ENCODE measurements at regions not wholly inside any gene's neighbourhood (a gene's known extent, or its start where the extent isn't known, plus 50 kb on each side); places are given as distances from the start of the nearest gene placed in this dataset.

- Histone ChIP-seq H3K36me3 (no peaks in the 10 kb centered on the region), H3K27ac (no peak overlapping the region), H3K9me3 (no peaks in the 10 kb centered on the region), H3K4me3 (no peak overlapping the region), H3K4me1 (no peaks in the 10 kb centered on the region), H3K27me3 (no peaks in the 10 kb centered on the region)
- ATAC-seq, result no peak
- intact Hi-C loops (cut with DNase I), result no loop called here
- 29% methylated on average over 2 of the region's 2 CpGs for WGBS (ENCODE audit: insufficient coverage, low coverage, low lambda C conversion rate, missing lambda C conversion rate)
- no peak for TF ChIP-seq POLR2A (IDR thresholded peaks at IDR 0.05)
- TF ChIP-seq CTCF (IDR thresholded peaks at IDR 0.05), result no peak
- DNase-seq, result no peak
These were observed 484.4 kb downstream of the CMPK2 start for GRCh38 chr2:6381326-6381725.

- Histone ChIP-seq H3K4me1 (no peaks in the 10 kb centered on the region), H3K9me3 (no peaks in the 10 kb centered on the region), H3K36me3 (no peaks in the 10 kb centered on the region), H3K27me3 (no peaks in the 10 kb centered on the region), H3K27ac (no peak overlapping the region), H3K4me3 (no peak overlapping the region)
- intact Hi-C loops (cut with DNase I), result no loop called here
- TF ChIP-seq POLR2A (IDR thresholded peaks at IDR 0.05), result no peak
- TF ChIP-seq CTCF (IDR thresholded peaks at IDR 0.05), result no peak
- ATAC-seq (no peak), DNase-seq (no peak)
- WGBS (ENCODE audit: insufficient coverage, low coverage, low lambda C conversion rate, missing lambda C conversion rate), result 49% methylated on average over 4 of the region's 4 CpGs
These were observed 481.4 kb downstream of the CMPK2 start for GRCh38 chr2:6384341-6384740.

GRCh38 chr2:6392354-6392753 lies 473.4 kb downstream of the CMPK2 start:
- Histone ChIP-seq H3K9me3 (no peaks in the 10 kb centered on the region), H3K4me1 (no peaks in the 10 kb centered on the region), H3K4me3 (no peak overlapping the region), H3K27ac (no peak overlapping the region), H3K36me3 (no peaks in the 10 kb centered on the region), H3K27me3 (no peaks in the 10 kb centered on the region)
- no peak for TF ChIP-seq POLR2A (IDR thresholded peaks at IDR 0.05)
- TF ChIP-seq CTCF (IDR thresholded peaks at IDR 0.05), result no peak
- no peak for ATAC-seq
- 67% methylated on average over 10 of the region's 10 CpGs for WGBS (ENCODE audit: insufficient coverage, low coverage, low lambda C conversion rate, missing lambda C conversion rate)
- intact Hi-C loops (cut with DNase I), result no loop called here
- no peak for DNase-seq

- H3K36me3 ChIP-seq, result no peaks in the 10 kb centered on the region
- H3K9me3 ChIP-seq, result no peaks in the 10 kb centered on the region
- no peak overlapping the region for H3K4me3 ChIP-seq
These were observed 472.7 kb downstream of the CMPK2 start for GRCh38 chr2:6392966-6393365.

More at GRCh38 chr2:6392966-6393365, 472.7 kb downstream of the CMPK2 start:
- ATAC-seq (no peak), DNase-seq (no peak)
- no peak for TF ChIP-seq CTCF (IDR thresholded peaks at IDR 0.05)
- TF ChIP-seq POLR2A (IDR thresholded peaks at IDR 0.05), result no peak
- Histone ChIP-seq H3K27me3 (no peaks in the 10 kb centered on the region), H3K4me1 (no peaks in the 10 kb centered on the region), H3K27ac (no peak overlapping the region)
- intact Hi-C loops (cut with DNase I), result no loop called here
- 41% methylated on average over 6 of the region's 6 CpGs for WGBS (ENCODE audit: insufficient coverage, low coverage, low lambda C conversion rate, missing lambda C conversion rate)

Measured in right lobe of liver (tissue), 6 donors.